Ovary (tissue), 3 donors: ENCODE measurements at regions not wholly inside any gene's neighbourhood (a gene's known extent, or its start where the extent isn't known, plus 50 kb on each side); places are given as distances from the start of the nearest gene placed in this dataset.

ENCODE experiments used
- CTCF ChIP-seq, 3 donors: fragments of 450-650 bp in 2 of 3; fragments of 200-600 bp in 1 of 3; IDR thresholded peaks; one replicate each; pipeline versions ENCODE4 v1.5.1 to v1.8.0; 2016 to 2022; ENCODE audit warnings: antibody characterized with exemption in 3 of 3, mild to moderate bottlenecking in 1 of 3
- EP300 ChIP-seq: sonication (generic); formaldehyde crosslinking; IDR thresholded peaks from one replicate; pipeline ENCODE4 v1.6.1; 2017; ENCODE audit warnings: antibody characterized with exemption
- donor health status: DM: no; HTN: no; CAD: no.

GRCh38 chr5:42919600-42919999 is 107.9 kb upstream of the SELENOP start:
- TF ChIP-seq CTCF (IDR thresholded peaks at IDR 0.05) (no peak), EP300 (no peak)
